SK-N-MC (cell line): ENCODE measurements at regions not wholly inside any gene's neighbourhood (a gene's known extent, or its start where the extent isn't known, plus 50 kb on each side); places are given as distances from the start of the nearest gene placed in this dataset.

ENCODE experiments used
- EZH2 ChIP-seq: fragments of 200-600 bp; sonication (generic); IDR thresholded peaks from one replicate; pipeline ENCODE4 v1.6.1; 2017; ENCODE audit warnings: antibody characterized with exemption
- POLR2AphosphoS5 ChIP-seq: IDR thresholded peaks from 2 replicates; pipeline ENCODE4 v1.6.1; 2012; ENCODE audit warnings: mild to moderate bottlenecking, low read depth, low read length, borderline replicate concordance

DNA sequence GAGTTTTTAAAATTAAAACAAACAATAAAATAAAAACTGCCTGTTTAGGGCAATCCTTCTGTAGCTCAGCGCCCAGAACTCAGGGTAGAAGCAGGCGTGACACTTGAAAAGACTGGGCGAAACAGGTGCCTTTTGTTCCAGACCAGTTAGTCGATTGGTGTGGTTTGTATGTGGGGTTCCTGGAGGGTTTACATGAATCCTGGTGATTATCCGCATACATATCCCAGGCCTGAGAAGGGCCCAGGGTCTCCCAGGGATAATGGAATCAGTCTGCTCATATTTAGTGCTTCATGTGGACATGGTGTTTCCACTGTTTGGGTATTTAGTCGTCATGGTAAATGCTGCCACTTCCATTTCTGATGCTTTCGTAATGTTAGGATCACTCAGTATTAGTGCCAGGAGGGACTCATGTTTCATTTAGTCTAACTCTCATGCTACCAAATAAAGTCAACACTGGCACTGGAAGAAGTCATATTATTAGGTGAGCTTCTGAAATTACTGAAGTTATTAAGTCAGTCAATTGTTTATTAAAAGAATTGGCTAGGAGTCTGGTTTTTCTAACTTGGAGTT is 116.5 kb downstream of the SAMD5 start:
- no peak for TF ChIP-seq EZH2
- TF ChIP-seq POLR2AphosphoS5: no peak
